ENCODE measurements at regions not wholly inside any gene's neighbourhood (a gene's known extent, or its start where the extent isn't known, plus 50 kb on each side); places are given as distances from the start of the nearest gene placed in this dataset.
"Not testable (repeated sequence)": the region's sequence is repeated elsewhere in the genome, so short reads cannot be mapped to it uniquely, and the experiment has no call there.

- DNase-seq (no peak), ATAC-seq (no peak)
- intact Hi-C loops (cut with DNase I, micrococcal nuclease): no loop called here
These were observed 118.1 kb downstream of the ZNF365 start for GRCh38 chr10:62492012-62492869.

DNA sequence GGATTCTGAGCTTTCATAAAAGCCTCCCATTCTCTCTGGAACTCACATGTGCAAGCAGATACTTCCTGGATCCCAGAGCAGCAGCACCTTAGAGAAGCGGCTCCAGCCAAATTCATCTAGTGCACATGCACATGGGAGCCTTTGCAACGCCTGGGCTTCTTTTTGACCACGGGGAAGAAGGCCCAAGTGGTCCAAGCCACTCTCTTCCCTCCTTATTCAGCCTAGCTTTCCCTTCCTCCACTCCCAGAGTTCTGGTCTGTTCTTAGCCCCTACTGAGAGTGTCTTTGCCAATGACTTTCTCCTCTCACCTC lies 118.7 kb downstream of the ZNF365 start:
- DNase-seq: no peak
- intact Hi-C loops (cut with DNase I, micrococcal nuclease): no loop called here
- no peak for ATAC-seq

- ATAC-seq: no peak
- DNase-seq: no peak
- intact Hi-C loops (cut with DNase I, micrococcal nuclease): no loop called here
These were observed 122.8 kb downstream of the ZNF365 start for GRCh38 chr10:62496925-62497324.

DNA sequence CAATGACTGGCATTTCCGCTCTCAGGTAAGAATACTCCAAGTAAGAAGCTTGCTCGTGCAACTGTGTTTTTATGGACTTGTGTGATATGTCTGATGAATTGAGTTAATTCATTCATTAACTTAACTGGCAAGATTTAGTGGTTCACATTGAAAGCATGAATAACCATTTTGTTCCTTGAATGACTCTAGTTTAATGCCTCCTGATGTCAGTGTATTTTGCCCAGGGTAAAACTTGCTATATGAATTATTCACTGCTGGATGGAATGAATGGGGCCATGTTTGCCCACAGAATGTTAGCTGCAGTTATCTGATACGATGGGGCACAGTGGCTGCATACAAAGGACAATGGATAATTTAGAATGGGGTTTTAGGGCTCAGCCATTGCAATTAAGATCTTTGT lies 124.1 kb downstream of the ZNF365 start:
- no peak for ATAC-seq
- no peak for DNase-seq
- intact Hi-C loops (cut with DNase I, micrococcal nuclease): no loop called here

DNA sequence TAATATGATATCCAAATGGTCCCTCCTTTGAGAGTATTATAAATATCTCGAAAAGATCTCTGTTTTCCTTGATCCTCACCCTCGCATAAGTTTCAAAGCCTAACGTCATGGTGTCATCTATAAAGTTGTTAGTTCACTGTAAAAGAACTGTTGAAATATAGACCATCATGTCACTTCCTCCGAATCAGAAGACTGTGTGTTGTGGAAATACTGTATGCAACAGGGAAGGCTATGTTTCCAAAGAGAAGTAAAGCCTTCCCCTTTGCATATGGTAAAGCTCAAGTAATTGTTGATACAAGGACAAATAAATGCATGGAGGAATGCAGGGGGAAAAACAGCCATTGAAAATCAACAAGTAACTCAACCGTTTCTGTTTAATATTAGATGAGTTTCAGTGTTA lies 125.9 kb downstream of the ZNF365 start:
- ATAC-seq; intact Hi-C loops (cut with DNase I, micrococcal nuclease); DNase-seq: not testable (repeated sequence)

GRCh38 chr10:62501547-62501946 lies 127.4 kb downstream of the ZNF365 start:
- intact Hi-C loops (cut with DNase I, micrococcal nuclease): no loop called here
- ATAC-seq (no peak), DNase-seq (no peak)

GRCh38 chr10:62502995-62503613 lies 128.9 kb downstream of the ZNF365 start:
- intact Hi-C loops (cut with DNase I, micrococcal nuclease): no loop called here
- no peak for ATAC-seq
- DNase-seq: no peak

DNA sequence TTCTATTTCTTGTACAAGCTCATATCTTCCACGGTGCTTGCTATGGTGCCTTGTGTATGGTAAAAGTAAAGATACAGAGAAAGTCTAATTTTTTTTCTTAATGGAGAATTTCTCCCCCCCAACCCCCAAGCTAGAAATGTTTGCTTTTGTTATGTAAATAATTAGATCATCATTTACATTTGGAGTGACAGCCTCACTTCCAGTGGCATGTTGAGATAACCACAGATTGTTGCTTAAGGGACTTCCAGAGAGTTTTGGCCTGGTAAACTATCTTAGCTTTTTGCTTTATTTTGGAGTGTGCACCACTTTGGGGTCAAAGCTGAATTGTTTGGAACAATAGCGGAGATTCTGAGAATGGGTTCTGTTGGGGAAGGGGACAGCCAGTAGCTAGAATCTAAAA lies 129.7 kb downstream of the ZNF365 start:
- no peak for DNase-seq
- no peak for ATAC-seq
- intact Hi-C loops (cut with DNase I, micrococcal nuclease): no loop called here

DNA sequence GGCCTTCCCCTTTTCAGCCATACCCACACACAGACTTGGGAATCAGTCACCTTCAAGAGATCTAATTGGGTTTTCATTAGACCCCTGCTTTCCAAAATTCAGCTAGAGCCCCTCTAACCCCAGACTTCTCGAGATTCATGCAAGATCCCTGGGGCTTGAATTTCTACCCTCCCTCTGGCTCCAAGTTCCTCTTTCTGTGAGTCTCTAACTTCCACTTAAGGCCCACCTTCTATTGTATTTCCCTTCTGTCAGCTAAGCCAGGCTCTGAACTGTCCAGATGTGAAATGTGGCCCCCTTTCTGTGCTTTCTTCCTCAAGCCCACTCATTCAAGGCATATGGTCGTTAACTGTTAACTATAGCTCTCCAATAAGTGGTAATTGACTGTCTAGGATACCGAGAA lies 132.2 kb downstream of the ZNF365 start:
- DNase-seq: no peak
- intact Hi-C loops (cut with DNase I, micrococcal nuclease): no loop called here
- ATAC-seq: no peak

GRCh38 chr10:62511238-62511637 lies 137.1 kb downstream of the ZNF365 start:
- DNase-seq: no peak
- ATAC-seq: no peak
- intact Hi-C loops (cut with DNase I, micrococcal nuclease): no loop called here

GRCh38 chr10:62511656-62512055 lies 137.5 kb downstream of the ZNF365 start:
- intact Hi-C loops (cut with DNase I, micrococcal nuclease): no loop called here
- no peak for ATAC-seq
- no peak for DNase-seq

DNA sequence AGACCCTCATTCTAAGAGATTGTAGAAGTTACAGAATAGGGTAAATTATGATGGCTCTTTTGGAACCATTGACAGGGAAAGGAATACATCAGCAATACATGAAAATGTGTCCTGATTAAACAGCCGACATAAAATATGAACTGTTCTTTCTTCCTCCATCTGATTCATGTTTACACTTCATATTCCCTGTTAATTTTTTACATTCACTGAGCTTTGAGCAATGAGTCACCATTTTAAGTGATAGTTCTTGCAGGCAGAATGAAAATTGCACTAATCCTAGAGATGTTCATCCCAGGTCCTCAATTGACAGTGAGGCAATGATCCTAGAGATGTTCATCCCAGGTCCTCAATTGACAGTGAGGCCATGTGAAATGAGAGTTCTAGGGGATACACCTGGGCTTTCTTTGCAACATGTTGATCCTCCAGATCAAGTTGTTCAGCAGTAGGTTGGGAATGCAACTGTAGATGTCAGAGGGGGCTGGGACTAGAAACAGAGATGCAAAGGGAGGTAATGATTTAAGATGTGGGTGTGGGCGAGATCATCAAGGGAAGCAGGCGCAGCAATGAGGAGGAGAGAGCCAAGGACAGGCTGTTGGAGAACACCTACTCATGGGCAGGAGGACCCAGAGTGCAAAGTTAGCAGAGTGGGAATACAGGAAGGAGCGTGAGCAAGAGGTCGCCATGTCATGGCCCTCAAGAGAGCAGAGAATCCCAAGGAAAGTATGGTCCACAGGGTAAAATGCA lies 138.7 kb downstream of the ZNF365 start:
- intact Hi-C loops (cut with DNase I, micrococcal nuclease): no loop called here
- no peak for ATAC-seq

DNA sequence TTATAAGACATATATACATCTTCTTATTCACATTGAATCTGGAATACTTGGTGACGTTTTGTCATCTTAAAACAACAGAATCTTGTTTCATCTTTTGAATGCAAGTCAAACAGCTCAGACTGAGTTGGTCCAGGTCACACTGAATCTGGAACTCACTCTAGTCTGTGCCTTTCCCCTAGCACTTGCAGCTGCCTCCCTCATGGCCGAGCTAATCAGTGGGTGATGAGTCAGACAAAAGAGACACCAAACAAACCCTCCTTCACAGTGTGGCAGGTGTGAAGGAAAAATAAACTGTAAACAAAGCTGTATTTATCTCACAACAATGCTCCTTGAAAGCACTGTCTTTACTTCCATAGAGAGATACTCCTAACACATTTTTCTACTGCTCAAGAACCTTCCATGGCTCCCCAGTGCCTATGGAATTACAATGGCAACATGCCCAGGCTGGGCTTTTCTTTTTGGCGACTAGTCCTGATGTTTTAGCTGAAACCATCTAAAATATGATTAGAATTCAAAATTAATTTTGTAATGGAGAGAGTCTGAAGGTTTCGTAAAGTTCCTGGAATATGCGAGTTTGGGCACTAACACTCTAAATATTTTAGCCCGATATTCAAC lies 140.0 kb downstream of the ZNF365 start:
- DNase-seq (no peak), ATAC-seq (no peak)
- intact Hi-C loops (cut with DNase I, micrococcal nuclease): no loop called here

More for the DNA sequence above, 138.7 kb downstream of the ZNF365 start:
- DNase-seq: no peak

DNA sequence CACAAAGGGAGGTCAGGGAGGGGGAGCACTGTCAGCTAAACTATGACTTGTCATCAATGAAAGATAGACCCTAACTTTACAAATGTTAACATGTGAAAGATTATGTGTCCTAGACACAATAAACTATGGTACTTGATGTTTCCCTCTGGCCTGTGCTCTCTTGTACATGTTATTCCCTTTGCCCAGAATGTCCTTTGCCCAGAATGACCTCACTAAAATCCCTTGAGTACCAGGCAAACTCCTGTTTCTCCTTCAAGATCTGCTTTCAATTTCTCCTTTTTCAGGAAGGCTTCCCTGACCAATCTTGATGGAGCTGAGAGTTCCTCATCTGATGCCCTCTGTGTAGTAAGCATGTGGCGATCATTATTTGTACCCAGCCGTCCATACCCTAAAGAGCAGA lies 143.1 kb downstream of the ZNF365 start:
- no peak for DNase-seq
- intact Hi-C loops (cut with DNase I, micrococcal nuclease): no loop called here
- no peak for ATAC-seq

GRCh38 chr10:62527019-62527827 lies 153.1 kb downstream of the ZNF365 start:
- intact Hi-C loops (cut with DNase I, micrococcal nuclease): no loop called here
- ATAC-seq: no peak
- DNase-seq: no peak

GRCh38 chr10:62528441-62528840 lies 154.3 kb downstream of the ZNF365 start:
- intact Hi-C loops (cut with DNase I, micrococcal nuclease): no loop called here
- DNase-seq (no peak), ATAC-seq (no peak)

DNA sequence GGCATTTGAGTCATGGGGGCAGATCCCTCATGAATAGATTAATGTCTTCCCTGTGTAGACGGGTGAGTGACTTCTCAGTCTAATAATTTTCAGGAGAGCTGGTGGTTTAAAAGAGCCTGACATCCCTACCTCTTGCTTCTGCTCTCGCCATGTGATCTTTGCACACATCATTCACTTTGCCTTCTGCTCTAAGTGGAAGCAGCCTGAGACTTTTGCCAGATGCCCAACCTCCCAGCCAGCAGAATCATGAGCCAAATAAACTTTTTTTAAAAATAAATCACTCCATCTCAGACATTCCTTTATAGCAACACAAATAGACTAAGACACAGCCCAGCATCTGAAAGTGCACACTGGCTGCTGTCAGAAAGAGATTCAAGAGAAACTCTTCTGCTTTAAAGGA lies 155.2 kb downstream of the ZNF365 start:
- no peak for ATAC-seq
- intact Hi-C loops (cut with DNase I, micrococcal nuclease): no loop called here

GRCh38 chr10:62534031-62534430 lies 159.9 kb downstream of the ZNF365 start:
- DNase-seq (no peak), ATAC-seq (no peak)
- intact Hi-C loops (cut with DNase I, micrococcal nuclease): no loop called here

More for the DNA sequence above, 155.2 kb downstream of the ZNF365 start:
- no peak for DNase-seq

- ATAC-seq: no peak
- no peak for DNase-seq
- intact Hi-C loops (cut with DNase I, micrococcal nuclease): no loop called here
These were observed 164.4 kb downstream of the ZNF365 start for GRCh38 chr10:62538606-62539005.

All from left colon (tissue), 2 donors.